PC-3 (cell line): ENCODE measurements at regions not wholly inside any gene's neighbourhood (a gene's known extent, or its start where the extent isn't known, plus 50 kb on each side); places are given as distances from the start of the nearest gene placed in this dataset.
"Not testable (repeated sequence)": the region's sequence is repeated elsewhere in the genome, so short reads cannot be mapped to it uniquely, and the experiment has no call there.

Source experiments
- ATAC-seq: fragments of 200-7000 bp; cut with Tn5 transposase; 2 replicates; pipeline ENCODE4 v1.9.1; 2020; ENCODE audit warnings: mild to moderate bottlenecking, moderate library complexity
- BruUV-seq: library from RNA; stranded (reverse); fragments of 400-500 nt; replicated peaks from 2 replicates; lab custom pipeline; 2021; lab: Mats Ljungman, UMichigan
- CTCF ChIA-PET: fragments of 300-600 bp; sonication (Branson Sonifier 250); formaldehyde crosslinking; loops from one replicate; lab custom pipeline; 2022; ENCODE audit warnings: antibody characterized with exemption; lab: Charles Lee
- POLR2A ChIA-PET: fragments of 300-600 bp; sonication (Branson Sonifier 250); formaldehyde crosslinking; loops from one replicate; lab custom pipeline; 2022; ENCODE audit warnings: antibody characterized with exemption; ENCODE audit not compliant: unreplicated experiment; lab: Charles Lee
- DNase-seq: peaks from one replicate; pipeline ENCODE4 v3.0.0-alpha.2; 2015
- H2AFZ ChIP-seq: fragments of 300-600 bp; sonication (generic); 2 replicates; pipeline ENCODE4 v1.6.0; 2016; ENCODE audit warnings: antibody characterized with exemption, low read length
- H3F3A ChIP-seq: fragments of 300-600 bp; sonication (generic); one replicate; pipeline ENCODE4 v1.6.0; 2017; ENCODE audit warnings: antibody characterized with exemption, low read length, control low read depth, mild to moderate bottlenecking; ENCODE audit not compliant: unreplicated experiment
- H3K27ac ChIP-seq: fragments of 300-600 bp; sonication (generic); 2 replicates; pipeline ENCODE4 v1.5.1; 2016; ENCODE audit warnings: mild to moderate bottlenecking, low read length
- H3K27me3 ChIP-seq: fragments of 300-600 bp; sonication (generic); 2 replicates; pipeline ENCODE4 v1.6.1; 2016; ENCODE audit warnings: low read length, mixed read lengths
- H3K36me3 ChIP-seq: fragments of 300-600 bp; sonication (generic); 2 replicates; pipeline ENCODE4 v1.6.1; 2016; ENCODE audit warnings: low read depth, mixed run types, low read length, mixed read lengths
- H3K4me1 ChIP-seq: fragments of 300-600 bp; sonication (generic); 2 replicates; pipeline ENCODE4 v1.5.1; 2016; ENCODE audit warnings: low read length; ENCODE audit not compliant: insufficient read depth
- H3K4me2 ChIP-seq: fragments of 300-600 bp; sonication (generic); 2 replicates; pipeline ENCODE4 v1.6.0; 2016; ENCODE audit warnings: low read length
- H3K4me3 ChIP-seq: fragments of 300-600 bp; sonication (generic); 2 replicates; pipeline ENCODE4 v1.5.1; 2016; ENCODE audit warnings: mild to moderate bottlenecking, low read length, mixed read lengths
- H3K79me2 ChIP-seq: fragments of 300-600 bp; sonication (generic); 2 replicates; pipeline ENCODE4 v1.6.1; 2017; ENCODE audit warnings: low read length, mixed read lengths
- H3K9ac ChIP-seq: fragments of 300-600 bp; sonication (generic); 2 replicates; pipeline ENCODE4 v1.6.0; 2016; ENCODE audit warnings: mild to moderate bottlenecking, low read length
- H3K9me2 ChIP-seq: fragments of 300-600 bp; sonication (generic); replicated peaks from 2 replicates; pipeline ENCODE4 v1.6.1; 2016; ENCODE audit warnings: mixed run types, low read length, mixed read lengths
- H3K9me3 ChIP-seq: fragments of 300-600 bp; sonication (generic); 2 replicates; pipeline ENCODE4 v1.6.1; 2016; ENCODE audit warnings: low read length, mixed read lengths
- H4K20me1 ChIP-seq: fragments of 300-600 bp; sonication (generic); 2 replicates; pipeline ENCODE4 v1.6.1; 2016; ENCODE audit warnings: low read length, mixed read lengths
- EZH2 ChIP-seq: fragments of 300-600 bp; sonication (generic); IDR thresholded peaks from one replicate; pipeline ENCODE4 v1.6.1; 2017; ENCODE audit warnings: antibody characterized with exemption, mild to moderate bottlenecking, low read length; ENCODE audit not compliant: unreplicated experiment
- EZH2phosphoT487 ChIP-seq: fragments of 300-600 bp; sonication (generic); IDR thresholded peaks from 2 replicates; pipeline ENCODE4 v1.6.1; 2018; ENCODE audit warnings: mild to moderate bottlenecking, antibody characterized with exemption, low read length, borderline replicate concordance
- intact Hi-C: fragments of 100-400 bp; cut with micrococcal nuclease; formaldehyde crosslinking; loops from 2 replicates; pipeline ENCODE4 v1.9.0; 2023
- TF ChIP-seq, protein P1 (sequence below): fragments of 300-600 bp; sonication (generic); conservative IDR thresholded peaks from 2 replicates; pipeline ENCODE4 v1.5.1; 2017; ENCODE audit warnings: antibody characterized with exemption, low read depth, mild to moderate bottlenecking, low read length

DNA sequence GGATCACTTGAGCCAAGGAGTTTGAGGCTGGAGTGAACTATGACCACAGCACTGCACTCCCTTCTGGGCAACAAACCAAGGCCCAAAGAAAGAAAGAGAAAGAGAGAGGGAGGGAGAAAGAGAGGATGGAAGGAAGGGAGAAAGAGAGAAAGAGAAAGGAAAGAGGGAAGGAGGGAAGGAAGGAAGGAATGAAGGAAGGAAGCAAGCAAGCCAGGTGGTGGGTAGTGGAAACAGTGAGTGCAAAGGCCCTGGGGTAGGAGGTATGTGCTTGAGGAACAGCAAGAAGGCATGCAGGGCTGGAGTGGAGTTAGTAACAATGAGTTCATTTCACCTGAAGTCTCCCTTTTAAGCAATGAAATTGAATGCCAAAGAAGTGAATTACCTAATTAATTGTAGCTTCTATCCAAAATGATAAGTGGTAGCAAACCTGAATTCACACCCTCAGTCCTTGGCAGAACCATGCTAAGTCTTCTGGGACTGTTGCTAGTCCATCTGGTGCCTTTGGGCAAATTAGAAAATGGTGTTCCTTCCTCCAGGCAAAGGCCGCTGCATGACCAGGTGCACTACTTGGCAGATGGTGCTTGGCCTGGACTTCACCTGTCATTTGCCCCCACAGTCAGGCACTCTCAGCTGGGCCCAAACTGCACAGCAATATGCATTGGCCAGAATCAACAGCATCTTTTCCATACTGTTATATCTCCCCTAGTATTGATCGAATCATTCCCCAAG, 67.4 kb upstream of the MPP7 start:
- ATAC-seq (no peak), DNase-seq (no peak)
- no TSS peak for BruUV-seq
- POLR2A ChIA-PET: no interaction called here
- CTCF ChIA-PET: no interaction called here
- Histone ChIP-seq H3K9me2 (no peaks in the 10 kb centered on the region), H3K4me3 (no peak overlapping the region), H2AFZ (no peak overlapping the region), H4K20me1 (no peaks in the 10 kb centered on the region), H3K9me3 (no peaks in the 10 kb centered on the region), H3K27me3 (no peaks in the 10 kb centered on the region), H3K9ac (no peak overlapping the region), H3K27ac (no peak overlapping the region), H3K4me1 (peaks cover 7% of the 10 kb centered on the region), H3F3A (peaks cover 2% of the 10 kb centered on the region), H3K79me2 (no peaks in the 10 kb centered on the region), H3K4me2 (no peak overlapping the region), H3K36me3 (no peaks in the 10 kb centered on the region)
- intact Hi-C loops: no loop called here
- TF ChIP-seq, protein P1, sequence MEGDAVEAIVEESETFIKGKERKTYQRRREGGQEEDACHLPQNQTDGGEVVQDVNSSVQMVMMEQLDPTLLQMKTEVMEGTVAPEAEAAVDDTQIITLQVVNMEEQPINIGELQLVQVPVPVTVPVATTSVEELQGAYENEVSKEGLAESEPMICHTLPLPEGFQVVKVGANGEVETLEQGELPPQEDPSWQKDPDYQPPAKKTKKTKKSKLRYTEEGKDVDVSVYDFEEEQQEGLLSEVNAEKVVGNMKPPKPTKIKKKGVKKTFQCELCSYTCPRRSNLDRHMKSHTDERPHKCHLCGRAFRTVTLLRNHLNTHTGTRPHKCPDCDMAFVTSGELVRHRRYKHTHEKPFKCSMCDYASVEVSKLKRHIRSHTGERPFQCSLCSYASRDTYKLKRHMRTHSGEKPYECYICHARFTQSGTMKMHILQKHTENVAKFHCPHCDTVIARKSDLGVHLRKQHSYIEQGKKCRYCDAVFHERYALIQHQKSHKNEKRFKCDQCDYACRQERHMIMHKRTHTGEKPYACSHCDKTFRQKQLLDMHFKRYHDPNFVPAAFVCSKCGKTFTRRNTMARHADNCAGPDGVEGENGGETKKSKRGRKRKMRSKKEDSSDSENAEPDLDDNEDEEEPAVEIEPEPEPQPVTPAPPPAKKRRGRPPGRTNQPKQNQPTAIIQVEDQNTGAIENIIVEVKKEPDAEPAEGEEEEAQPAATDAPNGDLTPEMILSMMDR: no peak
- TF ChIP-seq EZH2 (no peak), EZH2phosphoT487 (no peak)

DNA sequence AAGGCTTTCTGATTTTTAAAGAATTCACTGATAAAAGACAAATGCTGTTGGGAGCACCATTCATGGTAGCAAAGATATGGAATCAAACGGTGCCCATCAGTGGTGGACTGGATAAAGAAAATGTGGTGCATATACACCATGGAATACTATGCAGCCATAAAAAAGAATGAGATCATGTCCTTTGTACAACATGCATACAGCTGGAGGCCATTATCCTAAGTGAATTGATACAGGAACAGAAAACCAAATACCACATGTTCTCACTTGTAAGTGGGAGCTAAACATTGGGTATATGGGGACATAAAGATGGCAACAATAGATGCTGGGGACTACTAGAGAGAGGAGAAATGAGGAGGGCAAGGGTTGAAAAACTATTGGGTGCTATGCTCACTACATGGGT, 68.8 kb upstream of the MPP7 start:
- H3K4me2 ChIP-seq, POLR2A ChIA-PET, H3K9me3 ChIP-seq, H3K4me3 ChIP-seq, ATAC-seq, H3K9ac ChIP-seq, H3K36me3 ChIP-seq, H3K79me2 ChIP-seq, intact Hi-C loops, BruUV-seq, H3F3A ChIP-seq, DNase-seq, CTCF ChIA-PET, H4K20me1 ChIP-seq, H3K9me2 ChIP-seq, H3K27ac ChIP-seq, H3K27me3 ChIP-seq, H2AFZ ChIP-seq: not testable (repeated sequence)
- H3K4me1 ChIP-seq: peaks cover 19% of the 10 kb centered on the region

DNA sequence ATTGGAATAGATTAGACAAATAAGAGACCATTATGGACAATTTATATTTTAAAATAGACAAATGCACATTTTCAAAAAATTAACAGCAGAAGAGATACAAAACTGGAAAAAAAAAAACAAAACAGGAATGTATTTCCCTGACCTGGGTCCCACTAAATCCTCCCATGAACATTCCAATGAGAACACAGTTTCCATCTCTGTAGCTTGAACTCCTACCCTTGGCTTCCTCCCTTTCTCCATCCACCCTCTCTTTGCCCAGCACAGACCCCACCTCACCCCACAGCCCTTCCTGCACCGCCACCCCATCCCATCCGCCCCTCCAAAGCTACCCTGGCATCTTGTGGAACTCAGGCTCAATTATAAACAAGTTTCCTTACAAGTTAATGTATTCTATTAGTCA, 71.2 kb upstream of the MPP7 start:
- H3K9ac ChIP-seq: no peak overlapping the region
- H2AFZ ChIP-seq: no peak overlapping the region
- no peaks in the 10 kb centered on the region for H3K36me3 ChIP-seq
- peaks cover 20% of the 10 kb centered on the region for H3K4me1 ChIP-seq
- BruUV-seq: no TSS peak
- no peaks in the 10 kb centered on the region for H4K20me1 ChIP-seq
- TF ChIP-seq, protein P1: no peak
- no peak for TF ChIP-seq EZH2
- H3K4me3 ChIP-seq: no peak overlapping the region
- no peaks in the 10 kb centered on the region for H3K27me3 ChIP-seq
- intact Hi-C loops: no loop called here
- DNase-seq (no peak), ATAC-seq (no peak)
- H3K27ac ChIP-seq: no peak overlapping the region
- ChIA-PET POLR2A (no interaction called here), CTCF (no interaction called here)
- no peak overlapping the region for H3K4me2 ChIP-seq
- peaks cover 5% of the 10 kb centered on the region for H3F3A ChIP-seq
- no peaks in the 10 kb centered on the region for H3K9me3 ChIP-seq
- H3K9me2 ChIP-seq: no peaks in the 10 kb centered on the region
- H3K79me2 ChIP-seq: no peaks in the 10 kb centered on the region
